NB4 (cell line): ENCODE measurements at regions not wholly inside any gene's neighbourhood (a gene's known extent, or its start where the extent isn't known, plus 50 kb on each side); places are given as distances from the start of the nearest gene placed in this dataset.

Experiments
- TF ChIP-seq, protein P1 (sequence below): IDR thresholded peaks from one replicate; pipeline ENCODE4 v1.5.1; 2012; ENCODE audit warnings: low read depth, low read length
- TF ChIP-seq, protein P2 (sequence below): IDR thresholded peaks from 2 replicates; pipeline ENCODE4 v1.6.1; 2011; ENCODE audit warnings: low read depth, low read length

DNA sequence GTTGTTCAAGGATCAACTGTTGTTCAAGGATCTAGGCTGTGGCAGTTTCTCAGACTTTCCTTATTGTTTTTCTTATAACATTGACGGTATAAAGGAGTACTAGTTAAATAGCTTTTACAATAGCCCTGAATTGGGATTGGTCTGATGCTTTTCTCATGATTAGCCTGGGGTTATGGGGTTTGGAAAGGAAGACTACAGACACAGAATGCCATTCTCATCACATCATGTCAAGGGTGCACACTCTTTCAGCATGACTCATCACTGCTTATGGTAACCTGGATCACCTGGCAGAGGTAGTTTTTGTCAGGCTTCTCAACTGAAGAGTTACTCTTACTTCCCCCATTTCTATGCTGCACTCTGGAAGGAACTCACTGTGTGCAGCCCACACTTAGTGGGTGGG is 194.2 kb upstream of the NPSR1 start:
- TF ChIP-seq, protein P1, sequence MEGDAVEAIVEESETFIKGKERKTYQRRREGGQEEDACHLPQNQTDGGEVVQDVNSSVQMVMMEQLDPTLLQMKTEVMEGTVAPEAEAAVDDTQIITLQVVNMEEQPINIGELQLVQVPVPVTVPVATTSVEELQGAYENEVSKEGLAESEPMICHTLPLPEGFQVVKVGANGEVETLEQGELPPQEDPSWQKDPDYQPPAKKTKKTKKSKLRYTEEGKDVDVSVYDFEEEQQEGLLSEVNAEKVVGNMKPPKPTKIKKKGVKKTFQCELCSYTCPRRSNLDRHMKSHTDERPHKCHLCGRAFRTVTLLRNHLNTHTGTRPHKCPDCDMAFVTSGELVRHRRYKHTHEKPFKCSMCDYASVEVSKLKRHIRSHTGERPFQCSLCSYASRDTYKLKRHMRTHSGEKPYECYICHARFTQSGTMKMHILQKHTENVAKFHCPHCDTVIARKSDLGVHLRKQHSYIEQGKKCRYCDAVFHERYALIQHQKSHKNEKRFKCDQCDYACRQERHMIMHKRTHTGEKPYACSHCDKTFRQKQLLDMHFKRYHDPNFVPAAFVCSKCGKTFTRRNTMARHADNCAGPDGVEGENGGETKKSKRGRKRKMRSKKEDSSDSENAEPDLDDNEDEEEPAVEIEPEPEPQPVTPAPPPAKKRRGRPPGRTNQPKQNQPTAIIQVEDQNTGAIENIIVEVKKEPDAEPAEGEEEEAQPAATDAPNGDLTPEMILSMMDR = no peak
- TF ChIP-seq, protein P2, sequence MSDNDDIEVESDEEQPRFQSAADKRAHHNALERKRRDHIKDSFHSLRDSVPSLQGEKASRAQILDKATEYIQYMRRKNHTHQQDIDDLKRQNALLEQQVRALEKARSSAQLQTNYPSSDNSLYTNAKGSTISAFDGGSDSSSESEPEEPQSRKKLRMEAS = no peak
